Esophagus squamous epithelium (tissue), 4 donors: ENCODE measurements at regions not wholly inside any gene's neighbourhood (a gene's known extent, or its start where the extent isn't known, plus 50 kb on each side); places are given as distances from the start of the nearest gene placed in this dataset.

Source experiments
- POLR2A ChIP-seq, 4 donors: fragments of 450-650 bp; IDR thresholded peaks; one replicate each; pipeline ENCODE4 v1.6.1; 2017; ENCODE audit warnings: antibody characterized with exemption in 4 of 4, mild to moderate bottlenecking in 4 of 4, moderate library complexity in 3 of 4
- TF ChIP-seq, protein P1 (sequence below), 6 experiments: fragments of 450-650 bp in 4 of 6; fragments of 200-600 bp in 2 of 6; sonication (generic) in 2 of 6; IDR thresholded peaks; one replicate each; pipeline ENCODE4 v1.5.1; 2016 to 2019; ENCODE audit warnings: antibody characterized with exemption in 6 of 6, mild to moderate bottlenecking in 4 of 6, moderate library complexity in 4 of 6

DNA sequence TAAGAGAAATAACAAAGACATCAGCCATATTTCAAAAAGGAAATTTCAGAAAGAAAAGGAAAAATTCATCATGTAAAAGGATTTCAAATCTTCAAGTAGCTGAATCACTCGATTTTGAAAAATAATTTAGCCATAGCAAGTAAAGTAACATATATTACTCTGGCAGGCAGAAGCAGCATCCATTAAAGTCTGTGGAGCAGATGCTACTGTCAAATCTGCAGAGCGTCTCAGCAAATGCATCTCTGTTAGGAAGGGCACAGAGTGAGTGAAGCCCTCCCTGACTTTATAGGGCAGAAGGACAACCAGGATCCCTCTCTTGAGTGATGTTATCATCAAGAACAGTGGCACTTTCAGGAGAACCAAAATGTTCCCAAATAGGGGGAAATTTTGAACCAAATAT, 445.5 kb downstream of the EFNB2 start:
- TF ChIP-seq, protein P1, sequence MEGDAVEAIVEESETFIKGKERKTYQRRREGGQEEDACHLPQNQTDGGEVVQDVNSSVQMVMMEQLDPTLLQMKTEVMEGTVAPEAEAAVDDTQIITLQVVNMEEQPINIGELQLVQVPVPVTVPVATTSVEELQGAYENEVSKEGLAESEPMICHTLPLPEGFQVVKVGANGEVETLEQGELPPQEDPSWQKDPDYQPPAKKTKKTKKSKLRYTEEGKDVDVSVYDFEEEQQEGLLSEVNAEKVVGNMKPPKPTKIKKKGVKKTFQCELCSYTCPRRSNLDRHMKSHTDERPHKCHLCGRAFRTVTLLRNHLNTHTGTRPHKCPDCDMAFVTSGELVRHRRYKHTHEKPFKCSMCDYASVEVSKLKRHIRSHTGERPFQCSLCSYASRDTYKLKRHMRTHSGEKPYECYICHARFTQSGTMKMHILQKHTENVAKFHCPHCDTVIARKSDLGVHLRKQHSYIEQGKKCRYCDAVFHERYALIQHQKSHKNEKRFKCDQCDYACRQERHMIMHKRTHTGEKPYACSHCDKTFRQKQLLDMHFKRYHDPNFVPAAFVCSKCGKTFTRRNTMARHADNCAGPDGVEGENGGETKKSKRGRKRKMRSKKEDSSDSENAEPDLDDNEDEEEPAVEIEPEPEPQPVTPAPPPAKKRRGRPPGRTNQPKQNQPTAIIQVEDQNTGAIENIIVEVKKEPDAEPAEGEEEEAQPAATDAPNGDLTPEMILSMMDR (IDR thresholded peaks at IDR 0.05): no peak
- TF ChIP-seq POLR2A (IDR thresholded peaks at IDR 0.05): no peak
